Islet precursor cell (in vitro differentiated cells): ENCODE measurements at regions not wholly inside any gene's neighbourhood (a gene's known extent, or its start where the extent isn't known, plus 50 kb on each side); places are given as distances from the start of the nearest gene placed in this dataset.

Experiments used
- DNase-seq: peaks from one replicate; pipeline ENCODE4 v3.0.0-alpha.2; 2018

GRCh38 chr12:30827101-30828066 lies 72.6 kb upstream of the CAPRIN2 start:
- peak; percentile 39 for DNase-seq

DNA sequence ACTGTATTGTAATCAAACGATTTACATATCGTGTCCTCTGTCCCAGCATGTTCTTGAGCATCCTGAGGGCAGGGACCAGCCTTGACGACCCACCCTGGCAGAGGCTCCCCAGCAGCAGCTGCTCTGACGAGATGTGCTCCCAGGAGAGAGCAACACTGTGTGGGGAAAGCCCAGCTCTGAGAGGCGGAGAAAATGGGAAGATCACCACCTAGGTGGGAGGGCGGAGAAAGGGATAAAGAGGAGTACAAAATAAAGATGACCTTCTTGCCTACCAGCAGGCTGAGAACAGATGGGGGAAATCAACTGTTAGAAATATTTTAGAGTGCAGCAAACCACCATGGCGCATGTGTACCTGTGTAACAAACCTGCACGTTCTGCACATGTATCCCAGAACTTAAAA lies 71.5 kb upstream of the CAPRIN2 start:
- peak; percentile 42 for DNase-seq

GRCh38 chr12:30825341-30825740 lies 70.6 kb upstream of the CAPRIN2 start:
- no peak for DNase-seq

GRCh38 chr12:30824311-30824710 lies 69.6 kb upstream of the CAPRIN2 start:
- peak; percentile 37 for DNase-seq

DNA sequence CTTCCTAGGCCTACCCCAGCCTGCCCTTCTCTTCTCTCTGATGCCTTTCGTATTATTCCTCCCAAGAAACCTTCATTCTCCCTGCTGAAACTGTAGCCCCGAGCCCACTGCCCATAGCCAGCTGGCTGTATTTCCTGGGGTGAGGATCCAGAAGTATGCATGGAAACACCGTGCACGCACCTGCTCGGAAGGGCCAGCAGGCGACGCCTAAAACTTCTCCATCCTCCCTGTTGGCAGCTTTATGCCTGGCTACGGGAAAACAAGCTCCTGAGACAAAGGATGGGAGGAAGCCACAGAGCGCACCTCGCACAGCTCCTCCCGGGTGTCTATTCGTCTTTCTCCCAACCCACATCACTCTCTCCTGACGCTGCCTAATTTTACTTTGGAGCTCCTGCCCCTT lies 69.0 kb upstream of the CAPRIN2 start:
- DNase-seq: no peak

GRCh38 chr12:30823156-30823699 lies 68.5 kb upstream of the CAPRIN2 start:
- peak; percentile 93 for DNase-seq

- DNase-seq: peak; percentile 91
Observed at GRCh38 chr12:30822385-30823155, 67.8 kb upstream of the CAPRIN2 start.

GRCh38 chr12:30820406-30820946 lies 65.7 kb upstream of the CAPRIN2 start:
- DNase-seq: peak; percentile 53

DNA sequence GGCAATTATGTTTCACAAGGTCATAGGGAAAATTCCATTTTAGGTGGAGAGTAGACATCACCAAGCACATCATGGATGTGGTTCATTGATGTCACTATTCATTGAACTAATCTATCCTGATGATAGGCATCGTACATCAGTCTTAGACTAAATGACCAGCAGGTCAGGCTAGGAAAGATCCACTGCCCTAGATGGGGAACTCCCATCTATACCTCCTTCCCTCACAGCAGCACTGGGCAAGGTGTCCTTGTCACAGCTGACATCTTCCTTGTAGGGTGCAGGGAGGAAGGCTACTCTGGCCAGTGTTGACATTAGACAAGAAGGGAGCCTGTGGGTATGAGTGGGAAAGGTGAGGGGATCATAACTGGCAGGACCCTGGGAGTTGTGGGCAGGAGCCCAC lies 63.8 kb upstream of the CAPRIN2 start:
- peak; percentile 33 for DNase-seq

DNA sequence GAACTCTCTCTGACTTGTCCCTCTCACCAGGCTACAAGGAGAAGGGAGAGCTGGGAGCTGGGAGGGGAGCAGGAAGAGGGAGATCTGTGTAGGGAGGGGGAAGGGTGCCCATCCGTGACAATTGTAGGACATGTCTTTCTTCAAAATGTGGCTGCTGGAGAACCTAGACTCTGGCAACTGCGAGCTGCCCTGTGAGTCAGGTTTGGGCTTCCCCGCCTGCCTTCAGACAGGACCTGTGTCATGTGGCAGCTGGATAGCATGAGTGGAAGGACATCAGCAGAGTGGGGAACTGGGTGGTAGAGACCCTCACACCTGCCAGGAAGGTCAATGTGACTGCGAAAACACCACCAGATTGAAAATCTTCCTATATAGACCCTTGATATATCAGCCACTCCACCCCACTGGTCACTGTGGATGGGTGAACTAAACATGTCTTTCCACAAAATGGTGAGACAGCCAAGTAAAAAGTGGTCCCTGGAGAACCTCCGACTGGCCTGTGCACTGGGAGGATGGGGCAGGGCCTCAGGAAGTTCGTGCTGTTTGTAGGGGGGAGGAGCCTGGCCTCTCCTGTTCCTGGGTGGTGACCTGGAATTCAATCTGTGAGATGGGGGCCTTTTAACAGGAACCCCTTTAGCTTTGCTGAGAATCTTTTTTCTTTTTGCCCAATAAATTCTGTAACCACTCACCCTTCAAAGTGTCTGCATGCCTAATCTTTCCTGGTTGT lies 62.2 kb upstream of the CAPRIN2 start:
- DNase-seq: peak; percentile 58

DNA sequence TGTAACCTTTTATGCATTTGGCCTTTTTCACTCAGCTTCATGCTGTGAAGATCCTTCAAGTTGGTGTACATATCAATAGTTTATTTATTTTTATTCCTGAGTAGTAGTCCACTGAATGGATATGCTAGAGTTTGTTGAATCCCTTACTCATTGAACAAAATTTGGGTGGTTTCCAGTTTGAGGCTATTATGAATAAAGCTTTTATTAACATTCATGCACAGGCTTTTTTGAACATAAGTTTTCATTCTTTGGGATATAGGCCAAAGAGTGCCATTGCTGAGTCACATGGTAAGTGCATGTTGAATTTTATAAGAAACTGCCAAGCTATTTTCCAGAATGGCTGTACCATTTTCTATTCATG lies 59.5 kb upstream of the CAPRIN2 start:
- no peak for DNase-seq

- no peak for DNase-seq
Observed at GRCh38 chr12:30813525-30814294, 59.0 kb upstream of the CAPRIN2 start.

DNA sequence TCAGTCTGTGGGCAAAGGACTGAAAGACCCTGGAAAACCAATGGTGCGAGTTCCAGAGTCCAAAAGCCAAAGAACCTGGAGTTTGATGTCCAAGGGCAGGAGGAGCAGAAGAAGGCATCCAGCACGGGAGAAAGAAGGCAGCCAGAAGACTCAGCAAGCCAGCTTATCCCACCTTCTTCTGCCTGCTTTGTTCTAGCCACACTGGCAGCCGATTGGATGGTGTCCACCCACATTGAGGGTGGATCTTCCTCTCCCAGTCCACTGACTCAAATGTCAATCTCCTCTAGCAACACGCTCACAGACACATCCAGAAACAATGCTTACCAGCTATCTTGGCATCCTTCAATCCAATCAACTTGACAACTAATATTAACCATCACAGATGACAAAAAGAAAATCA lies 57.2 kb upstream of the CAPRIN2 start:
- DNase-seq: no peak

DNA sequence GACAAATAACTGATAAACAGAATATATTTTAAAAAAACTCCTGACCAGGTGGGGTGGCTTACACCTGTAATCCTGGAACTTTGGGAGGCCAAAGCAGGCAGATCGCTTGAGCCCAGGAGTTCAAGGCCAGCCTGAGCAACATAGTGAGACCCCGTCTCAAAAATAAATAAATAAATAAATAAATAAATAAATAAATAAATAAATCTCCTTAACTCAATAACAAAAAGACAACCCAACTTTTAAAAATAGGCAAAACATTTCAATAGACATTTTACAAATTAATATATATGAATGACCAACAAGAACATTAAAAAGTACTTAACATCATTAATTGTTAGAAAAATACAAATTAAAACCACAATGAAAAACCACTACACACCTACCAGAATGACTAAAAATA lies 56.2 kb upstream of the CAPRIN2 start:
- no peak for DNase-seq

GRCh38 chr12:30807695-30808034 lies 52.9 kb upstream of the CAPRIN2 start:
- DNase-seq: no peak

DNA sequence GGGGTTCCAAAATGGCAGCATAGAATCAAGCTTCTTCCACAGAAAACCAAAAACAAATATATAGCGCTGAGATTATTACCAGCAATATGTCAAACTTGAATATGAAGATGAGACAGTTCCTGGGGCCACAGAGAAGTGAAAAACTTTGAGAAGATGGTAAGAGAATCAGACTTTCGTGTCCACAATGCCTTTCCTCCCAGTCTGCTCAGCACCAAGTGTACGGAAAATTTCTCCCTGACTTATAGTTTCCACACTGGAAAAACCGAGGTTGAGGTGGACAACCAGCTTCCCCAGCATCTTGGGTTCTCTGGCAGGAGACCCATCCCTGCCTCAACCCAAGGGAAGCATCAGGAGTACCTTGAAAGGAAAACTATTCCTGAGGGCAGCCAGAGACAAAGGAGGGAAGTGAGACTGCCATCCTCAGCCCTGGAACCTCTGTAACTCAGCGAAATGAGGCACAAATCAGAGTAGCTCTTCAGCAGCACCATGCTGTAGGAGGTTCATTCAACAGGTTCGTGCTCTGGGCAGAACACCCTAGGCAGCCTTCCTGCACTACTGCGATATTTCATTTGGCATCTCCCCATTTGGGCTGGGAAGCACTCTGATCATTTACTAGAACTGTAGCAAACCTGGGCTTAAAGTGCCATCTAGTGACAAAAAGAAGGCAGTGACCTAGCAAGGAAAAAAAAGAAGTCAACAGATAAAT lies 52.4 kb upstream of the CAPRIN2 start:
- DNase-seq: peak; percentile 74

GRCh38 chr12:30805959-30806358 lies 51.2 kb upstream of the CAPRIN2 start:
- no peak for DNase-seq
